Naive thymus-derived CD4-positive, alpha-beta T cell (primary cell): ENCODE measurements at regions not wholly inside any gene's neighbourhood (a gene's known extent, or its start where the extent isn't known, plus 50 kb on each side); places are given as distances from the start of the nearest gene placed in this dataset.

Experiments used
- ATAC-seq: fragments of 150-1000 bp; cut with Tn5 transposase; 2 replicates; pipeline ENCODE4 v1.10.0; 2021; ENCODE audit warnings: mild to moderate bottlenecking, moderate library complexity
- CTCF ChIA-PET: fragments of 350-600 bp; sonication (Branson Sonifier 250); formaldehyde crosslinking; loops from one replicate; lab custom pipeline; 2021; ENCODE audit warnings: antibody characterized with exemption; lab: Charles Lee
- POLR2A ChIA-PET: fragments of 350-600 bp; sonication (Branson Sonifier 250); formaldehyde crosslinking; loops from one replicate; lab custom pipeline; 2021; ENCODE audit warnings: antibody characterized with exemption, inconsistent platforms; lab: Charles Lee
- DNase-seq, 9 donors: peaks; one replicate each; pipeline versions ENCODE4 v3.0.0 to v3.0.0-alpha.2; 2020 to 2022; ENCODE audit warnings: mixed read lengths in 1 of 9
- H3K27ac ChIP-seq: one replicate; pipeline ENCODE4 v1.7.0; 2013; ENCODE audit warnings: mild to moderate bottlenecking, low read depth, low read length, moderate library complexity
- H3K27me3 ChIP-seq, 2 donors: one replicate each; pipeline ENCODE4 v1.7.0; 2013; ENCODE audit warnings: low read length in 2 of 2, mild to moderate bottlenecking in 2 of 2, moderate library complexity in 2 of 2; ENCODE audit not compliant: control insufficient read depth in 2 of 2, insufficient read depth in 2 of 2
- H3K36me3 ChIP-seq, 3 experiments: 1 replicate in 2 of 3; 2 replicates in 1 of 3; pipeline ENCODE4 v1.7.0; 2013; ENCODE audit warnings: low read length in 3 of 3, mild to moderate bottlenecking in 3 of 3, moderate library complexity in 1 of 3; ENCODE audit not compliant: insufficient read depth in 3 of 3, control insufficient read depth in 2 of 3
- H3K4me1 ChIP-seq, 2 donors: one replicate each; pipeline ENCODE4 v1.7.0; 2013; ENCODE audit warnings: low read length in 2 of 2, mild to moderate bottlenecking in 2 of 2, moderate library complexity in 1 of 2; ENCODE audit not compliant: control insufficient read depth in 2 of 2, insufficient read depth in 2 of 2
- H3K4me3 ChIP-seq: 2 replicates; pipeline ENCODE4 v1.7.0; 2013; ENCODE audit warnings: mild to moderate bottlenecking, low read length
- H3K9me3 ChIP-seq, 3 experiments: 1 replicate in 2 of 3; 2 replicates in 1 of 3; pipeline ENCODE4 v1.7.0; 2013; ENCODE audit warnings: low read length in 3 of 3; ENCODE audit not compliant: control insufficient read depth in 2 of 3
- H3K27ac Mint-ChIP-seq, 9 donors: one replicate each; pipeline ENCODE4 v1.8.0; 2020 to 2022; ENCODE audit warnings: mixed read lengths in 9 of 9, mild to moderate bottlenecking in 8 of 9, moderate library complexity in 5 of 9, inconsistent platforms in 2 of 9
- H3K27me3 Mint-ChIP-seq, 5 donors: one replicate each; pipeline ENCODE4 v1.8.0; 2021 to 2022; ENCODE audit warnings: mixed read lengths in 5 of 5, mild to moderate bottlenecking in 1 of 5
- H3K36me3 Mint-ChIP-seq, 5 donors: one replicate each; pipeline ENCODE4 v1.8.0; 2020 to 2022; ENCODE audit warnings: mixed read lengths in 5 of 5, mild to moderate bottlenecking in 3 of 5, inconsistent platforms in 1 of 5
- H3K4me1 Mint-ChIP-seq, 7 donors: one replicate each; pipeline ENCODE4 v1.8.0; 2020 to 2022; ENCODE audit warnings: mixed read lengths in 7 of 7, mild to moderate bottlenecking in 3 of 7, inconsistent platforms in 1 of 7
- H3K4me3 Mint-ChIP-seq, 10 donors: one replicate each; pipeline ENCODE4 v1.8.0; 2020 to 2022; ENCODE audit warnings: mild to moderate bottlenecking in 10 of 10, mixed read lengths in 10 of 10, moderate library complexity in 6 of 10, inconsistent platforms in 2 of 10
- H3K9me3 Mint-ChIP-seq, 11 donors: one replicate each; pipeline ENCODE4 v1.8.0; 2020 to 2022; ENCODE audit warnings: mixed read lengths in 11 of 11, mild to moderate bottlenecking in 4 of 11, inconsistent platforms in 1 of 11, moderate library complexity in 1 of 11
- intact Hi-C, 2 donors: fragments of 100-400 bp; cut with micrococcal nuclease; formaldehyde crosslinking; loops; one replicate each; pipeline ENCODE4 v1.15.1; 2023

- no peak overlapping the region for H3K27ac ChIP-seq
- H3K4me3 ChIP-seq, result no peak overlapping the region
- ChIA-PET POLR2A (no interaction called here), CTCF (no interaction called here)
- no peaks in the 10 kb centered on the region for H3K36me3 ChIP-seq
- Mint-ChIP-seq H3K4me1 (no peaks in the 10 kb centered on the region), H3K9me3 (peaks cover 2 to 38% (median 7%) of the 10 kb centered on the region in 11 donors), H3K27me3 (no peaks in the 10 kb centered on the region), H3K27ac (no peak overlapping the region), H3K4me3 (no peak overlapping the region), H3K36me3 (no peaks in the 10 kb centered on the region)
- no peak for ATAC-seq
- no peaks in the 10 kb centered on the region for H3K4me1 ChIP-seq
- no peaks in the 10 kb centered on the region for H3K9me3 ChIP-seq
- DNase-seq, result no peak
- intact Hi-C loops, result no loop called here
- H3K27me3 ChIP-seq, result no peaks in the 10 kb centered on the region
Observed at GRCh38 chr13:67961331-67961730, 731.2 kb upstream of the PCDH9 start.

- H3K27ac ChIP-seq, result no peak overlapping the region
- Mint-ChIP-seq H3K9me3 (peaks cover 0 to 12% (median 4%) of the 10 kb centered on the region in 11 donors), H3K27me3 (no peaks in the 10 kb centered on the region), H3K36me3 (no peaks in the 10 kb centered on the region), H3K4me3 (no peak overlapping the region), H3K4me1 (no peaks in the 10 kb centered on the region), H3K27ac (no peak overlapping the region)
- CTCF ChIA-PET, result no interaction called here
- ATAC-seq, result no peak
- H3K36me3 ChIP-seq, result no peaks in the 10 kb centered on the region
- no peaks in the 10 kb centered on the region for H3K4me1 ChIP-seq
- no peak overlapping the region for H3K4me3 ChIP-seq
- no peaks in the 10 kb centered on the region for H3K27me3 ChIP-seq
- no peaks in the 10 kb centered on the region for H3K9me3 ChIP-seq
- POLR2A ChIA-PET, result no interaction called here
- intact Hi-C loops, result no loop called here
- DNase-seq, result no peak
Observed at GRCh38 chr13:67951431-67951830, 721.3 kb upstream of the PCDH9 start.

- H3K27ac Mint-ChIP-seq, result no peak overlapping the region
- no peaks in the 10 kb centered on the region for H3K9me3 ChIP-seq
- H3K27me3 ChIP-seq, result no peaks in the 10 kb centered on the region
- no peaks in the 10 kb centered on the region for H3K36me3 Mint-ChIP-seq
- ATAC-seq, result no peak
- H3K4me3 Mint-ChIP-seq, result no peak overlapping the region
- no peaks in the 10 kb centered on the region for H3K4me1 Mint-ChIP-seq
- POLR2A ChIA-PET, result no interaction called here
- H3K9me3 Mint-ChIP-seq, result peaks cover 0 to 7% (median 3%) of the 10 kb centered on the region in 11 donors
- H3K36me3 ChIP-seq, result no peaks in the 10 kb centered on the region
- H3K4me3 ChIP-seq, result no peak overlapping the region
- H3K27me3 Mint-ChIP-seq, result no peaks in the 10 kb centered on the region
- intact Hi-C loops, result no loop called here
- H3K27ac ChIP-seq, result no peak overlapping the region
- no peaks in the 10 kb centered on the region for H3K4me1 ChIP-seq
- CTCF ChIA-PET, result no interaction called here
- no peak for DNase-seq
Observed at GRCh38 chr13:67950603-67951002, 720.5 kb upstream of the PCDH9 start.

- Histone ChIP-seq H3K9me3 (no peaks in the 10 kb centered on the region), H3K36me3 (no peaks in the 10 kb centered on the region), H3K27me3 (no peaks in the 10 kb centered on the region), H3K4me1 (no peaks in the 10 kb centered on the region), H3K27ac (no peak overlapping the region), H3K4me3 (no peak overlapping the region)
- no peak for DNase-seq
- no peak overlapping the region for H3K27ac Mint-ChIP-seq
- no peaks in the 10 kb centered on the region for H3K36me3 Mint-ChIP-seq
- no peak overlapping the region for H3K4me3 Mint-ChIP-seq
- H3K4me1 Mint-ChIP-seq, result no peaks in the 10 kb centered on the region
- ATAC-seq, result no peak
- H3K9me3 Mint-ChIP-seq, result peaks cover 0 to 25% (median 5%) of the 10 kb centered on the region in 11 donors
- intact Hi-C loops, result no loop called here
- ChIA-PET POLR2A (no interaction called here), CTCF (no interaction called here)
- H3K27me3 Mint-ChIP-seq, result no peaks in the 10 kb centered on the region
Observed at GRCh38 chr13:67946131-67946530, 716.0 kb upstream of the PCDH9 start.

- H3K27ac Mint-ChIP-seq, result no peak overlapping the region
- no peaks in the 10 kb centered on the region for H3K36me3 Mint-ChIP-seq
- no peak for DNase-seq
- Histone ChIP-seq H3K4me1 (no peaks in the 10 kb centered on the region), H3K4me3 (no peak overlapping the region), H3K27ac (no peak overlapping the region), H3K27me3 (no peaks in the 10 kb centered on the region), H3K36me3 (no peaks in the 10 kb centered on the region), H3K9me3 (no peaks in the 10 kb centered on the region)
- no peak for ATAC-seq
- CTCF ChIA-PET, result no interaction called here
- no peaks in the 10 kb centered on the region for H3K27me3 Mint-ChIP-seq
- H3K4me3 Mint-ChIP-seq, result no peak overlapping the region
- POLR2A ChIA-PET, result no interaction called here
- H3K4me1 Mint-ChIP-seq, result no peaks in the 10 kb centered on the region
- H3K9me3 Mint-ChIP-seq, result peaks cover 0 to 28% (median 10%) of the 10 kb centered on the region in 11 donors
- intact Hi-C loops, result no loop called here
Observed at GRCh38 chr13:67943116-67943515, 713.0 kb upstream of the PCDH9 start.

GRCh38 chr13:67935626-67936025, 705.5 kb upstream of the PCDH9 start:
- Mint-ChIP-seq H3K4me3 (no peak overlapping the region), H3K27me3 (no peaks in the 10 kb centered on the region), H3K9me3 (peaks cover 0 to 23% (median 4%) of the 10 kb centered on the region in 11 donors), H3K27ac (no peak overlapping the region), H3K4me1 (peaks cover 0 to 2% (median 0%) of the 10 kb centered on the region in 7 donors), H3K36me3 (no peaks in the 10 kb centered on the region)
- Histone ChIP-seq H3K27ac (no peak overlapping the region), H3K4me1 (no peaks in the 10 kb centered on the region), H3K36me3 (no peaks in the 10 kb centered on the region), H3K4me3 (no peak overlapping the region), H3K9me3 (no peaks in the 10 kb centered on the region), H3K27me3 (no peaks in the 10 kb centered on the region)
- intact Hi-C loops, result no loop called here
- POLR2A ChIA-PET, result no interaction called here
- ATAC-seq (no peak), DNase-seq (no peak)
- CTCF ChIA-PET, result no interaction called here

GRCh38 chr13:67934617-67935330, 704.6 kb upstream of the PCDH9 start:
- Mint-ChIP-seq H3K4me1 (peaks cover 0 to 2% (median 0%) of the 10 kb centered on the region in 7 donors), H3K27me3 (no peaks in the 10 kb centered on the region), H3K4me3 (no peak overlapping the region), H3K9me3 (peaks cover 0 to 23% (median 4%) of the 10 kb centered on the region in 11 donors), H3K36me3 (no peaks in the 10 kb centered on the region), H3K27ac (no peak overlapping the region)
- DNase-seq, result no peak
- no peaks in the 10 kb centered on the region for H3K4me1 ChIP-seq
- H3K36me3 ChIP-seq, result no peaks in the 10 kb centered on the region
- no peaks in the 10 kb centered on the region for H3K27me3 ChIP-seq
- no peak overlapping the region for H3K27ac ChIP-seq
- POLR2A ChIA-PET, result no interaction called here
- ATAC-seq, result no peak
- intact Hi-C loops, result no loop called here
- CTCF ChIA-PET, result no interaction called here
- no peak overlapping the region for H3K4me3 ChIP-seq
- H3K9me3 ChIP-seq, result no peaks in the 10 kb centered on the region
